GM21423 (cell line): ENCODE measurements at regions not wholly inside any gene's neighbourhood (a gene's known extent, or its start where the extent isn't known, plus 50 kb on each side); places are given as distances from the start of the nearest gene placed in this dataset.
"Not testable (repeated sequence)": the region's sequence is repeated elsewhere in the genome, so short reads cannot be mapped to it uniquely, and the experiment has no call there.

ENCODE experiments used
- ATAC-seq: cut with Tn5 transposase; IDR thresholded peaks from one replicate; pipeline ENCODE4 v1.9.1; 2021; ENCODE audit warnings: mild to moderate bottlenecking, moderate library complexity; ENCODE audit not compliant: unreplicated experiment

DNA sequence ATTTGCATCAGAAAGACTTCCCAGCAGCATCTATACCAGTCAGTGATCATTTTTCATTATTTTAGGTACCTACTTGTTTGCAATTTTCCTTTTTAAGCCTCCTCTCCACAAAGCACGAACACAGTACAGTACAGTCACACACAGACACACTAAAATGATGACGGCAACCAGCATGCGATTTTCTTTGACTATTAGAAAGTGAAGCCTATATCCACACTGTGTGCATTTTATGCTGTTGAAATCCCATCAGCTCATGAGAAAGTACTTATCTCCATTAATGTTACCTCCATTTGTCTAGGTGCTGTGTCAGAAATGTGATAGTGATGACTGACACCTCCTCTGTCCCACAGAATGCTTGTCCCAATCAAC lies 294.7 kb upstream of the MEIS2 start:
- ATAC-seq: no peak

DNA sequence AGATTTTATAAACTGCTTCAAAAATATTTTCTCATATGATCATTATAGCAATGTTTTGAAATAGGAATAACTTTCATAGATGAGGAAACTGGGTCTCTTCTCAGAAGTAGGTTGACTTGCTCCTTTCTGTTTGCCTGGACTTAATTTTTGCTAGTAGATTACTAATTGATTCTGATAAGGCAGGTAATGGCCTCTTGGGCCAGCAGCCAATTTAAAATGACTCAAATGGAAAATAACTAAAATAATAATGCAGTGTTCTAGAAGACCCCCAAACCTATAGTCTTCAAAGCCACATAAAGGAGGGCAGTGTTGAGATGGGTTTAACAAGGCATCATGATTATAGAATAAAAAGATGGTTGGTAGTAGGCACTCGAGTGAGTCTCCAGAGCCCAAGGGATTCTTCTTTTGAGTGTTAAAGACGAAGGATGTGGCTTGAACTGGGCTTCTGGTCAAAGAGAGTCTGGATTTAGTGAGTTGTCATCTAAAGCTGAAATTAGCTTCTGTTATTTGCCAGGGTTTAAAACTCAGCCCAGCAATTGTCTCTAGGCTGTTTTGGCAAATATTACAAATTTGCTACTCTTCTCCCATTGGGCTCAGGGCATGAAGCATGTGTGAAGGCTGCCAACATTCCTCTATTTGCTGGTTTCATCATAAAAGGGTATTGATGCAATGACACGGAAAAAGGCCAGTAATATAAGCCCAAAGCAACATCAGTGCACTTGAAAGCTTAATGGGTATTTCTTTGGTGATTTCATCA lies 297.1 kb upstream of the MEIS2 start:
- ATAC-seq: no peak

DNA sequence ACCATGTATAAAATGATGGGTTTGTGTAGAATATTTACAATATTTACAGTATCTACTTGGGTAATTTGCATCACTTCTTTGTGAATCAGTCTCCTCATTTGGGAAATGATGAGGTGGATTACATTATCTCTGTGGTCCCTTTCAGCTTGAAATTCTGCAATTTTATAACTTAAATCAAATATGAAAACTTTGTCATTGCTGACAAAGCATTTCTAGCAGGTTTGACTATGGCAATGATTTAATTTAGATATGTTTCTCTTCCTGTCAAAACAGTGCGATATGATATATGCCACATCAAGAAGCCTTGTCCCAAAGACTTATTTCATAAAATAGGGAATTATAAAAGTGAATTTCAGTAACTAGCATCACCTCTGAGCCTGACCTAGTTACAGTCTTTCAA lies 315.8 kb upstream of the MEIS2 start:
- ATAC-seq: no peak

DNA sequence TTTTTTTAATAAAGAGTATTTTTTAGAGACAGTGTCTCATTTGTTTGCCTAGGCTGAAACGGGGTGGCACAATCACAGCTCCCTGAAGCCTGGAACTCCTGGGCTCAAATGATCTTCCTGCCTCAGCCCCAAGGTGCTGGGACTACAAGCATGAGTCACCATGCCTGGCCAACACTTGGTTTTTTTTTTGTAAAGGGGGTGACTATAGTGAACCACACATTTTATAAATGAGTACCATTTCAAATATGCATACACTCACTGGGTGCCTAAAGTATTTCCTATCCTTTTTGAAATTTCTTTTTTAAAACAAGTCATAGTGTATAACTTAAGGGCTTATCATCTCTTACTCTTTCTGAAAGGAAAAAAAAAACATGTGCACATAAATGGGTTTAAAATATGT lies 325.2 kb upstream of the MEIS2 start:
- ATAC-seq: no peak

- not testable (repeated sequence) for ATAC-seq
Observed at GRCh38 chr15:37427393-37427792, 327.0 kb upstream of the MEIS2 start.

DNA sequence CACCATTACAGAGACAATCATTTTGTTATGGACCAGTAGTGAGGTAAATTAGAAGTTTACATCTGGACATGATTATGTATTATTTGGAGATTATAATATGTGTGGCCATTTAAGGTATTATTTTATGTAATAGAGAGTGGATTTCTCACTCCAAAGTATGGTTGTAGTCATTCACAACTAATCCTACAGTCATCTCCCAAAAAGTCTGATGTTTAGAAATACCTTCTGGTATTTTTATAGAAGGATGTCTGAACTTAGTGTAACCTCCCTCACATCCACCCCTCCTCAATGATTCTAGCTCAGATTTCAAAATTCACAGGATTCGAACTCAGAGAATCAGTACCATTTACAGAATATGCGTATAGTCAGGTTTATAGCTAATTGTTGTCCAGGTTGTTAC lies 346.6 kb upstream of the MEIS2 start:
- ATAC-seq: no peak

DNA sequence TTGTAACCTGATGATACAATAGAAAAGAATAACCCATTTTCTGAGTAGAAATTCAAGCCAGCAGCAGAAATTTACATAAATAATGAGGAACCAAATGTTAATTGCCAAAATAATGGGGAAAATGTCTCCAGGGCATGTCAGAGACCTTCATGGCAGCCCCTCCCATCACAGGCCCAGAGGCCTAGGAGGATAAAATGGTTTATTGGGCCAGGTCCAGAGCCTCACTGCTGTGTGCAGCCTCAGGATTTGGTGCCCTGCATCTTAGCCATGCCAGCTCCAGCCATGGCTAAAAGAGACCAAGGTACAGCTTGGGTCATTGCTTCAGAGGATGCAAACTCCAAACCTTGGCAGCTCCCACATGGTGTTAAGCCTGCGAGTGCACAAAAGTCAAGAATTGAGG lies 352.1 kb upstream of the MEIS2 start:
- no peak for ATAC-seq

DNA sequence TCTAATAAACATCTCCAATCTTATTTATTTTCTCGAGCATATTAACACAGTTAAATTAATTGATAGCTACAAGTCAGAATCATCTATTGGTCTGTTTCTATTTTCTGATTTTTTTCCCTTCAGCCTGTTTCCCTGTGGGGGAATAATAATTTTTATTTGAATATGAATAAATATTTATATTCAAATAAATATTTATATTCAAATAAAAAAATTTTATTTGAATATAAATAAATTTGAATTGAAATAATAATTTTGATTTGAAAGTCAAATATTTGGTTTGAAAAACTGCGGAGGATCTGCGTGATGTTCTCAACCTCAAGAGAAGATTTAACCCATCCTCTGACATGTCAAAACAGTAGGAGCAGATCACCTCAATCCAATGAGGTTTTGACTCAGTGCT lies 380.1 kb upstream of the MEIS2 start:
- ATAC-seq: no peak

GRCh38 chr15:37481126-37481525 lies 380.8 kb upstream of the MEIS2 start:
- ATAC-seq: no peak

DNA sequence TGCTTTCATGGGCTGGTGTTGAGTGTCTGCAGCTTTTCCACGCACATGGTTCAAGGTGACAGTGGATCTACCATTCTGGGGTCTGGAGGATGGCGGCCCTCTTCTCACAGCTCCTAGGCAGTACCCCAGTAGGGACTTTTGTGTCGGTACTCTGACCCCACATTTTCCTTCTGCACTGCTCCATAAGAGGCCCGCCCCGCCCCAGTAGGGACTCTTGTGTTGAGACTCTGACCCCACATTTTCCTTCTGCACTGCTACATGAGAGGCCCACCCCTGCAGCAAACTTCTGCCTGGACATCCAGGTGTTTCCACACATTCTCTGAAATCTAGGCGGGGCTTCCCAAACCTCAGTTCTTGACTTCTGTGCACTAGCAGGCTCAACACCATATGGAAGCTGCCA lies 383.4 kb upstream of the MEIS2 start:
- no peak for ATAC-seq

DNA sequence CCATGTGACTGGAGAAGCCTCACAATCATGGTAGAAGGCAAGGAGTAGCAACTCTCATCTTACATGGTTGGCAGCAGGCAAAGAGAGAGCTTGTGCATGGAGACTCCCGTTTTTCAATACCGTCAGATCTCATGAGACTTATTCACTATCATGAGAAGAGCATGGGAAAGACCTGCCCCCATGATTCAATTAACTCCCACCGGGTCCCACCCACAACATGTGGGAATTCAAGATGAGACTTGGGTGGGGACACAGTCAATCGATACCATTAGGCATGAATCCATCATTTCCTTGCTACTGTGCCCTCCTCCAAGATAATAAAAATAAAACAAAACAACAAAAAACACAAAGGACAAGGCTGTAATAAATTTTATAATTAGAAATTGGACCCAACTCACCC lies 384.7 kb upstream of the MEIS2 start:
- ATAC-seq: no peak

DNA sequence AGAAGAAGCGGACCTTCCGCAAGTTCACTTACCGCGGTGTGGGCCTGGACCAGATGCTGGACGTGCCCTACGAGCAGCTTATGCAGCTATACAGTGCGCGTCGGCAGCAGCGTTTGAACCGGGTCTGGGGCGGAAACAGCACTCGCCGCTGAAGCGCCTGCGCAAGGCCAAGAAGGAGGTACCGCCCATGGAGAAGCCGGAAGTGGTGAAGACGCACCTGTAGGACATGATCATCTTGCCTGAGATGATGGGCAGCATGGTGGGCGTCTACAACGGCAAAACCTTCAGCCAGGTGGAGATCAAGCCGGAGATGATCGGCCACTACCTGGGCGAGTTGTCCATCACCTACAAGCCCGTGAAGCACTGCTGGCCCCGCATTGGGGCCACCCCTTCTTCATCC lies 390.4 kb upstream of the MEIS2 start:
- ATAC-seq: no peak

DNA sequence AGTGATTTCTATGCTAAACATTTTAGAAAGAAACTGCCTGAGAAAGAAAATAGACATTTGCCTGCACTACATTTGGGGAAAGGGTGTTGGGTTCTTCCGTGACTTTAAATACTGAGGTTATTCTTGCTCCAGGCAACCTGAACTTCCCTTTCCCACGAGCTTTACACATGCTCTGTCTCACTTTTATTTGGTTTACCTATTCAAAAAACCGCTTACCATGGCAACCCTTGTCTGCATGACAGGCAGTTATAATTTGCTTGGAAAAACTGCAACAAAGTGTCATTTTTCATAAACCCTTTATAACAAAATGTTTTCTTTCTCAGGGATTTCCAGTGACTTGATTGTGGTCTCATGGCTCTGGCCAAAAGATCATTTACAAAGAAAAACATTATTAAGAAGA lies 416.3 kb upstream of the MEIS2 start:
- ATAC-seq: no peak

- ATAC-seq: no peak
Observed at GRCh38 chr15:37517191-37517895, 417.0 kb upstream of the MEIS2 start.

DNA sequence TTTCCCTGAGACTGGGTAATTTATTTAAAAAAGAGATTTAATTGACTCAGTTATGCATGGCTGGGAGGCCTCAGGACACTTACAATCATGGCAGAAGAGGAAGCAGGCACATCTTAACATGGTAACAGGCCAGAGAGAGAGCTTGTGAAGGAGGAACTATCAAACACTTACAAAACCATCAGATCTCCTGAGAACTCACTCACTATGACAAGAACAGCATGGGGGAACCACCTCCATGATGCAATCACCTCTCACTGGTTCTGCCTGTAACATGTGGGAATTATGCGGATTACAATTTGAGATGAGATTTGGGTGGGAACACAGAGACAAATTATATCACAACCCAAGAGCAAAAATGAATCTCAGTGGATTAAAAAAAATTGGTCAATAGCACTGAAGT lies 416.0 kb upstream of the TMCO5A start:
- ATAC-seq: no peak

DNA sequence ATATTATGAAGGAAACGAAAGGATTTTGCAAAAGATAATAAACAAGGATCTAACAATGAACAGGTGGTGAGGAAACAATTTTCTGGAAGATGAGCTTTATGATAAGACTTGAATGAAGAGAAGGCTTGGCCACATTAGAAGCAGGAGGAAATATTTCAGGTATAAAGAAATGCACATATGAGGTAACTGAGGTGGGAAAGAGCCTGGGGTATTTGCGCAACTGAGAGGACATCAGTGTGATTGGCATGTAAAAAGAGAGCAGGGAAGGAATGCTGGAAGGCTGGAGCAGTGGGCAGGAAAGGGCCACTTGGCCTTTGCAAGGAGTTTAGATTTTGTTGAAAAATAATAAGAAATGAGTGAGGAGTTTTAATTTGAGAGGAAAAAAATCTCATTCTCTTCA lies 414.4 kb upstream of the TMCO5A start:
- ATAC-seq: no peak

DNA sequence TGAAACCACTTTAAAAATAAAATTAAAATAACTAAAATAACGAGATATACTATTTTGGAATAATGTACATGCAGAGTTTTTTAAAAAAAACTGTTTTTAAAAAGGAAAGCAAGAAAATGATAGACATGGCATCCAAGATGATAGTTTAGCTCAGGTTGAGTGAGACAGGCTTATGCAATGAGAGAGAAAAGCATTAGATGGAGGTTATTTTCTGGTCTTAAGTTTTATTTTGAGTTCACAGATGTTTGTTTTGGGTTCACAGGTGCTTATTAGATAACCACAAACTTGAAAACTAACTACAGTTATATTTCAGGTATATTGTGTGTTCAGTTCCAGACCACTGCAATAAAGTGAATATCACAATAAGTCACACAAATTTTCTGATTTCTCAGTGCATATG lies 413.6 kb upstream of the TMCO5A start:
- no peak for ATAC-seq

- ATAC-seq: no peak
Observed at GRCh38 chr15:37524601-37525000, 409.8 kb upstream of the TMCO5A start.

GRCh38 chr15:37528432-37528831 lies 406.0 kb upstream of the TMCO5A start:
- no peak for ATAC-seq

GRCh38 chr15:37536967-37537605 lies 397.4 kb upstream of the TMCO5A start:
- ATAC-seq: no peak

GRCh38 chr15:37537802-37538201 lies 396.6 kb upstream of the TMCO5A start:
- no peak for ATAC-seq

- ATAC-seq: no peak
Observed at GRCh38 chr15:37548116-37548515, 386.3 kb upstream of the TMCO5A start.
